ENCODE measurements at regions not wholly inside any gene's neighbourhood (a gene's known extent, or its start where the extent isn't known, plus 50 kb on each side); places are given as distances from the start of the nearest gene placed in this dataset.

GRCh38 chr13:50159607-50160006 lies 144.4 kb downstream of the KCNRG start:
- TF ChIP-seq CTCF (IDR thresholded peaks at IDR 0.05) (no peak), POLR2A (IDR thresholded peaks at IDR 0.05) (no peak)
